ENCODE measurements at regions not wholly inside any gene's neighbourhood (a gene's known extent, or its start where the extent isn't known, plus 50 kb on each side); places are given as distances from the start of the nearest gene placed in this dataset.

GRCh38 chr6:44664716-44665115, 277.2 kb downstream of the CDC5L start:
- DNase-seq = no peak

- DNase-seq = no peak
These were observed 277.6 kb downstream of the CDC5L start for GRCh38 chr6:44665143-44665542.

GRCh38 chr6:44665683-44666082, 278.2 kb downstream of the CDC5L start:
- DNase-seq = no peak

GRCh38 chr6:44666324-44666723, 278.8 kb downstream of the CDC5L start:
- no peak for DNase-seq

- DNase-seq = no peak
These were observed 279.7 kb downstream of the CDC5L start for GRCh38 chr6:44667226-44667625.

- peak; percentile 9 to 18 for DNase-seq
These were observed 280.3 kb downstream of the CDC5L start for GRCh38 chr6:44667668-44668390.

GRCh38 chr6:44668391-44668930, 281.0 kb downstream of the CDC5L start:
- DNase-seq = no peak

- no peak for DNase-seq
These were observed 281.7 kb downstream of the CDC5L start for GRCh38 chr6:44668976-44669934.

GRCh38 chr6:44670146-44670545, 282.6 kb downstream of the CDC5L start:
- DNase-seq = no peak

GRCh38 chr6:44671333-44671732, 283.8 kb downstream of the CDC5L start:
- no peak for DNase-seq

- DNase-seq = no peak
These were observed 284.6 kb downstream of the CDC5L start for GRCh38 chr6:44672086-44672485.

GRCh38 chr6:44672841-44673240, 285.3 kb downstream of the CDC5L start:
- no peak for DNase-seq

GRCh38 chr6:44674226-44675155, 287.0 kb downstream of the CDC5L start:
- DNase-seq = no peak

GRCh38 chr6:44675449-44675848, 287.9 kb downstream of the CDC5L start:
- DNase-seq = no peak

GRCh38 chr6:44676246-44676790, 288.8 kb downstream of the CDC5L start:
- DNase-seq = no peak

GRCh38 chr6:44676826-44677433, 289.4 kb downstream of the CDC5L start:
- no peak for DNase-seq

GRCh38 chr6:44678252-44678935, 290.9 kb downstream of the CDC5L start:
- DNase-seq = no peak

- DNase-seq = no peak
These were observed 292.1 kb downstream of the CDC5L start for GRCh38 chr6:44679438-44680201.

GRCh38 chr6:44680202-44680720, 292.8 kb downstream of the CDC5L start:
- DNase-seq = no peak

- no peak for DNase-seq
These were observed 294.3 kb downstream of the CDC5L start for GRCh38 chr6:44681761-44682160.
